ENCODE measurements at regions not wholly inside any gene's neighbourhood (a gene's known extent, or its start where the extent isn't known, plus 50 kb on each side); places are given as distances from the start of the nearest gene placed in this dataset.

- no peak for TF ChIP-seq EZH2 (IDR thresholded peaks at IDR 0.05; ENCODE audit: insufficient read depth, poor library complexity, severe bottlenecking)
- TF ChIP-seq EZH2phosphoT487 (IDR thresholded peaks at IDR 0.05; ENCODE audit: insufficient read depth, low read depth) = no peak
Observed at GRCh38 chr4:175929441-175929840, 117.4 kb upstream of the GPM6A start.

Data from GM23248 (cell line).